CD4-positive, alpha-beta T cell treated with Interleukin-4 for 1 hour (primary cell): ENCODE measurements at regions not wholly inside any gene's neighbourhood (a gene's known extent, or its start where the extent isn't known, plus 50 kb on each side); places are given as distances from the start of the nearest gene placed in this dataset.
"Not testable (repeated sequence)": the region's sequence is repeated elsewhere in the genome, so short reads cannot be mapped to it uniquely, and the experiment has no call there.

ENCODE experiments used
- DNase-seq, 2 donors: peaks; one replicate each; pipeline ENCODE4 v3.0.0-alpha.2; 2020 to 2022

DNA sequence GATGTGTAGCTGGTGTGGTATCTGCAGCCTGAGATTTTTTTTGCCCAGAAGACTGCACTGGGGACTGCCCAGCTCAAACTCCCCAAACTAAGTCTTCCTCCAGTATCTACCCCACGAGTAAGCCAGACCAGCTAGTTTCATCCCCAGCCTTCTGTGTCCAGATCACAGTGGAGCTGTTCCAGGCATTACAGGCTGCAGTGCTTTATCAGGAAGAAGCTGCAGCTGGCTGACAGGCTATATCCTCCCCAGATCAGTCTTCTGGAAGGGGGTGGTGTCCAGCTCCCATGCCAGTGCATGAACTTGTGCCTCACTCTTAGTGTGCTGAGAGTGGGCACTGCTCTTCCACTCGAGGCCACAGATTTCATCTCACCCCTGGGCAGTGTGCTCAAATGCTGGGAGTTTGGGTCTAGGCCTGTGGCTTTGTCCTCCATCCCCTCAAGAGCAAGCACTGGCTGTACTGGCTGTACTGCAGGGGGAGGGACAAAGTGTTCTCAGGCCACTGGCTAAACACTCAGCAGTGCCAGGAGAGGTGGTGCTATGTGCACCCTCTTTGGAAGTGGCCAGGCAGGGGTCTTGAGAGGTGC lies 679.1 kb upstream of the COBL start:
- DNase-seq: no peak

GRCh38 chr7:51982653-51983052 lies 666.0 kb upstream of the COBL start:
- no peak for DNase-seq

DNA sequence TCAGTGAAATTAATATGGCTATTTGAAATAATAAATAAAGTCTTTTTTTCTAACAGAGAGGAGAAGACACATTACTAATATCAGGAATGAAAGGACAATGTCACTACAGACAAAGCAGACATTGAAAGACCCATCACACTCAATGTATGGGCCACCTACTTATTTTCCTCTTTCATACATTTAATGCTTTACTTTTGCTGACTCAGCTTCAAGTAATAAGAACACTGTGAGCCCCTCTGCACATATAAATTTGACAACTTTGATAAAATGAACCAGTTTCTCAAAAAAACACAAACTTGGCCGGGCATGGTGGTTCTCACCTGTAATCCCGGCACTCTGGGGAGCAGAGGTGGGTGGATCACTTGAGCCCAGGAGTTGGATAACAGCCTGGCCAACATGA lies 664.2 kb upstream of the COBL start:
- DNase-seq: no peak

- DNase-seq: no peak
Measured at GRCh38 chr7:51980313-51980712, 663.7 kb upstream of the COBL start.

DNA sequence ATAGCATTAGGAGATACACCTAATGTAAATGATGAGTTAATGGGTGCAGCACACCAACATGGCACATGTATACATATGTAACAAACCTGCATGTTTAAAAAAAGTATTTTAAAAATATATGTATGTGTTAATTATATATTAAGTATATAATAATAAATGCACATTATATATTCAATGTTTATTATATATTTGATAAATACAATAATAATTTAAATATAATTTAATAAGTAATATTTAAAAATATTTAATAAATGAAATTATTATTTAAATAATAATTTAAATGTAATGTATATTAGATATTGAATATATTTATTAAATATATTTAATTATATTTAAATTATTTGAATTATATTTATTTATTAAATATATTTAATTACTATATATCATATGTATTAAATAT lies 661.3 kb upstream of the COBL start:
- DNase-seq: no peak

DNA sequence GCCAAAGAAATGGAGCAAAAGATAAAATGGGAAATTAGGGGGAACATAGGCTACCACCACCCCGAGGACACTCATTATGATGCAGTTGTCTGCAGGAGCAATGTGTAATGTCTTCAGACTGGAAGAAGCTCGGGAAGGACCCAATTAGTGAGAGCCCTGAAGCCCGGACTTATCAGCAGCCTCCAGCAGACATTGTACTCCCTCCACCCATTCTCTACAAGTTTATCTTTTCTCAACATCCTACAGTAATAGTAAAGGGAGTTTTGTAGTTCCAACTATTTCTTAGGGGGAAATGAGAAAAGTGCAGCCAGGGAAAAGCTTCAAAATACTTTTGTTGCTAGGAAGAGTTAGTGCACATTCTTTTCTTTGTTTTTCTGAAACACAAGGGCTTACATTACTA lies 657.3 kb upstream of the COBL start:
- DNase-seq: no peak

DNA sequence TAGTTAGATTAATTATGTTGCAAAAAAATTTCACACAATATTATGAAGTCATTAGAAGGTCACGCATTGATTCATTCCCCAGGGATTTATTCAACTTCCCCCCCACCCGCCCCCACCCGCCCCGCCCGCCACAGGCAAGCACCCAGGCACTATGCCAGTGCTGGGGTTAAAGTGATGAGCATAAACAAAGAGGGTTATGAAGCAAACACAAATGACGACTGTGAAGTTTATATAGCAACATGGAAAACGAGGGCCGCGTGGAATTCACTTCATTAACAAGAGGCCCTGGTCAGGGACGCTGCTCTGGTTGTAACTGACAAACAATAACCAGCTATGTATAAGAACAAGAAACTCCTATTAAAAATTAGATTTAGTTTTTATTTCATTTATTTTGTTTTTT lies 656.5 kb upstream of the COBL start:
- DNase-seq: no peak

DNA sequence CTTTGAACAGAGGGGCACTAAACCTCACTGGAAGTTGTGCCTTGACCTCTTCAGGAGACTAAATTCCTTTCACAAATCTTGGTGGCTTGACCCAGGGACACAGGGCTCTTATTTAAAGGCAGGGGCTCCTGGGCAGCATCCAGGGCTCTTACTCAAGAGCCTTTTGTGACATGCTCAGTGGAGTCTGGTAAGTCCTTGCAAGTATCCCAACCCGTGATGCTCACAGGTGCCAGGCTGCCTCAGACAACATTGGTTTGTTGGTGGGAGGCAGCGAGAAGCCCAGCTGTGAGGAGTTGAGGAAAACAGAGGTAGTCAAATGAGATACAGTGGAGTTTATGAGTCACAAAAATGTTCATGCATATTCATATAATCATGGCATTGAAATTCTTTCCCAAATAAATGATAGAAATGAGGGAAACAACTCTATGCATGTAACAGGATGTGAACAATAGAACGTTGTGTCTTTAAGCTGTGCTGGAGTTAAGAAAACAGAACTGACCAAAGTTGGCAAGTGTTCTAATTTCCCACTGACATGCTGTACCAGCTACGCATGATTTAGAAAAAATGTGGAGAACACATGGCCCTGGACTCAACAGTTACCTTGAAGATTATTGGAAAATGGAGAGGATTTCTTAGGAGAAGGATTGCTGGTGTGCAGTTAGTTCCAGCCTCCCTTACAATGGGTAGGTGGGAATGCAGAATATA lies 654.5 kb upstream of the COBL start:
- no peak for DNase-seq

GRCh38 chr7:51968461-51968860 lies 651.9 kb upstream of the COBL start:
- DNase-seq: no peak

DNA sequence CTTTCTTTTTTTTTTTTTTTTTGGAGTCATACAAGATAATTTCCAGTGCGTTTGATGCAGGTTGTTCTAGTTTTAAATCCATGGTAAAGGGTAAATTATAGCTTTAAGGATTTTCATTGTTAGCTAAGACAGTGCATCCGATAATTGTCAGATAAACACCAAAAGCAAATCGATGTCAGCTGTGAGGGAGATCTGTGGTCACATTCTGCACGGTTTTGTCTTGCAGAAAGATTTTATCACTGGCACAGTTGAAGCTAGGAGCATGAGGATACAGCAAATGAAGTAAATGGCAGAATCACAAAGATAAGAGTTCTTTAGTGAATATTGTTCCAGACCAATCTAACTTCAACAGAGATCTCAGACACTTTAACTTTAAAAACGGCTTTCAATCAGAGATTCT lies 648.8 kb upstream of the COBL start:
- no peak for DNase-seq

GRCh38 chr7:51961804-51962203 lies 645.2 kb upstream of the COBL start:
- DNase-seq: no peak

- no peak for DNase-seq
Measured at GRCh38 chr7:51950813-51951212, 634.2 kb upstream of the COBL start.

DNA sequence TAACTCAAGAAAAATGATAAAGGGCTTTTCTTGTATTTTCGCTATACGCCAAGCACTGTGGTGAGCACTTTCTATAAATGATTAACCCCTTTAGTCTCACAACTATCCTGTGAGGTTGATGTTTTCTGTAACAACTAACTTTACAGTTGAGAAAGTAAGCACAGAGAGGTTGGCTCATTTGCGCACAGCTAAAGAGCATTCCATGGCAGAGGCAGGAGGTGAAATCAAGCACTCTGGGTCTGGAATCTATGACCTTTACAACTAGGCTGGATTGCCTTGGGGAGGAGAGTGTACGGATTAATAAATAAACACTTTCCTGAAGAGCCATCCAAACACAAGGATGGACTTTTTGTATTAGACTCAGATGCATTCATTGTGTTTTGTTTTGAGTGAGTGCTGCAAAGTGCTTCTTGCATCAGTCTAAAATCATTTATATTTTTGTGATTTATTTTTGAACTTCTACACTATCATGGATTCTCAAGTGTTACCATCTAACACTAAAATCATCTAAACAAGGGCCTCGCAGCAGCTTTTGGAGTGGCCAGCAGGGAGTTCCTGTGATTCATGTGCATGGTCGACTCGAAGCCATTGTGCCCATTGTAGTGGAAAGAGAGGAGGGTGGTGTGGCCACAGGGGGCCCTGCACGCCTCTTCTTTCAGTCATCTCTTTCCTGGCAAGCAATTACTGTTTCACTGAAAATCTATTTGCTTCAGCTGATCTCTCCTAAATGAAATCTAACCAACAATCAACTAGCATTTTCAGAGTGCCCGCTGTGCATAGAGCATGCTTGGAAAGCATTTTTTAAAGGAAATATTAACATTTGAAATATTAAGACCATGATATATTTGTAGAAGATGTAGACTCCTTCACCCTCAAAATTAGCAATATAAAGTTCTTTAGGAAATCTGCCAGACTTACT lies 633.4 kb upstream of the COBL start:
- DNase-seq: no peak

DNA sequence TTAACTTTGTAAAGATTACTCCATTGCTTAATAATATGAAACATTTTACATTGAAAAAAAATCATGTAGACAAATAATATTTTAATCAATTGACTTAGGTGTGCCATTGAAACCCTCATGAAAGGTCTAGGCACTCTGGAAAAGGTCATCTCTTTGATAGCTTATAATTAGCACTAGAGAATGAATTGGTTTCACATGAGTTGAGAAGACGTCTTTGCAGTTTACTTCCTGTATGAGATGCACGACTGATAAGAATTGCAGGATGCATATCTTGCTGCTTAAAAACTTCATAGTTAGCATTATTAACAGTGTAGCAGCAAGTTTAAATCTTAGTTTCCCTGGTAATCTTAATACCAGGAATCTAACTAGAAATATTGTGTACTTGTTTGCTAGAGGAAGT lies 614.2 kb upstream of the COBL start:
- DNase-seq: no peak

DNA sequence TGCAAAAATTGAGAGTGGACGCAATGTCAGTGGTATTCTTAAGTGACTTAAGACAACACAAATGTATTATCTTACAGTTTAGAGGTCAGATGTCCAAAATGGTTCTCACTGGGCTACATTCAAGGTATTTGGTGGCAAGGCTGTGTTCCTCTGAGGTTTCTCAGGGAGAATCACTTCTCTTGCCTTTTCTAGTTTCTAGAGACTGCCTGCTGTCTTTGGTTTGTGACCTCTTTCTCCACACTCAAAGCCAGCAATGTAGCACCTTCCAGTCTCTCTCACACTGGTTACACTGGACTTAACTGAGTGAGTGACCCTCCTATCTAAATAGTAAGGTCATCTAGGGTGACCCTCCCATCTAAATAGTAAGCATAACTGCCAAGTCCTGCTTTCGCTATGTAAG lies 613.2 kb upstream of the COBL start:
- DNase-seq: no peak

DNA sequence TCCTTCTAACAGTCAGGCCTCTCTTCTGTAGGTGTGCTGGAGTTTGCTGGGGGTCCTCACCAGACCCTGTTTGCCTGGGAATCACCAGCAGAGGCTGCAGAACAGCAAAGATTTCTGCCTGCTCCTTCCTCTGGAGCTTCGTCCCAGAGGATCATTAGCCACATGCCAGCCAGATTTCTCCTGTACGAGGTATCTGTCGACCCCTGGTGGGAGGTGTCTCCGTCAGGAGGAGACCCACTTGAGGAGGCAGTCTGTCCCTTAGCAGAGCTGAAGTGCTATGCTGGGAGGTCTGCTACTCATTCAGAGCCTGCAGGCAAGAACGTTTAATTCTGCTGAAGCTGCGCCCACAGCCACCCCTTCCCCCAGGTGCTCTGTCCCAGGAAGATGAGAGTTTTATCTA lies 611.1 kb upstream of the COBL start:
- no peak for DNase-seq

- no peak for DNase-seq
Measured at GRCh38 chr7:51918581-51918980, 602.0 kb upstream of the COBL start.

- DNase-seq: no peak
Measured at GRCh38 chr7:51901489-51901840, 584.9 kb upstream of the COBL start.

DNA sequence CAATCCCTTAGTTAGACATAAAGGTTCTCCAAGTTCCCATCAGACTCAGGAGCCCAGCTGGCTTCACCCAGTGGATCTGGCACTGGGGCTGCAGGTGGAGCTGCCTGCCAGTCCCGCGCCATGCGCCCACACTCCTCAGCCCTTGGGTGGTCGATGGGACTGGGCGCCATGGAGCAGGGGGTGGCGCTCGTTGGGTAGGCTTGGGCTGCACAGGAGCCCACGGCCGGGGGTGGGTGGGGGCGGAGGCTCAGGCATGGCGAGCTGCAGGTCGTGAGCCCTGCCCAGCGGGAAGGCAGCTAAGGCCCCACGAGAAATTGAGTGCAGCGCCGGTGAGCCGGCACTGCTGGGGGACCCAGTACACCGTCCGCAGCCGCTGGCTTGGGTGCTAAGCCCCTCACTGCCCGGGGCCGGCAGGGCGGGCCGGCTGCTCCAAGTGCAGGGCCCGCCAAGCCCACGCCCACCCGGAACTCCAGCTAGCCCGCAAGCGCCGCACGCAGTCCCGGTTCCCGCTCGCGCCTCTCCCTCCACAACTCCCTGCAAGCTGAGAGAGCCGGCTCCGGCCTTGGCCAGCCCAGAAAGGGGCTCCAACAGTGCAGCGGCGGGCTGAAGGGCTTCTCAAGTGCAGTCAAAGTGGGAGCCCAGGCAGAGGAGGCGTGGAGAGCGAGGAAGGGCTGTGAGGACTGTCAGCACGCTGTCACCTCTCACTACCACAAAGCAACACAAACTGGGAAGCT lies 584.3 kb upstream of the COBL start:
- not testable (repeated sequence) for DNase-seq

DNA sequence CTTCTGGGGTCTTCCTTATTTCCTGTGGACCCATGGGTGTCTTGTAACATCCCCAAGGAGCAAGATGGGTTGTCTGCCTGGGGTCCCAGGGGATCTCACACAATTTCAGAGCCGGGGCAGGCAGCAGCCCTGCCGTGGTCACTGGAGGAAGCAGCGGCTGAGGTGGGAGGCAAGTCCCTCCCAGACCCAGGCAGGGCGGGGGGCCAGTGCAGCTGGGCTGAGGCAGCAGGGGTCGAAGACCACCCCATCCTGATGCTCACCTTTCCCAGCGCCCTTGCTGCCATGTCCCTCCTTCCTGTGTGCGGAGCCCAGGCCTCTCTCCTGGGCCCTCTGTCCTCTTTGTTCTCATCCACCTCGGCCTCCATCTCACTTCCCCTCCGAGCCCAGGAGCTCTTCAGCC lies 583.0 kb upstream of the COBL start:
- no peak for DNase-seq

- DNase-seq: no peak
Measured at GRCh38 chr7:51882412-51882811, 565.8 kb upstream of the COBL start.

DNA sequence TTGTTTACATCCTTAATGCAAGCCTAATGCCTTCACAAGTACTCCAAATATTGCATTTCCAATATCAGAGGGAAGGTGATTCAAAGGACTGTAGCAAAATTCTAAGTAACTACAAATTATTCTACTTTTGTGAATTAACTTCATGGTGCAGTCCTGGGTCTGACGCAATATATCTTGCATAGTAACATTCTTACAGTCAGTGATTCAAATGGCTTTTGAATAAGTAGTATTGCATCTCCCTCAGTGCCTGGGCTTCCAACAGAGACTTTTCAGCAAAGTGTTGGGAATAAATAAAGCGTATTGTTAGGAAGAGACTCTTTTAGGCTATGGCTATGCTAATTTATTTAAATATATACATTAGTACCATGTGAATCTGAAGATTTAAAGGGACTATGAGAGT lies 564.7 kb upstream of the COBL start:
- DNase-seq: no peak

DNA sequence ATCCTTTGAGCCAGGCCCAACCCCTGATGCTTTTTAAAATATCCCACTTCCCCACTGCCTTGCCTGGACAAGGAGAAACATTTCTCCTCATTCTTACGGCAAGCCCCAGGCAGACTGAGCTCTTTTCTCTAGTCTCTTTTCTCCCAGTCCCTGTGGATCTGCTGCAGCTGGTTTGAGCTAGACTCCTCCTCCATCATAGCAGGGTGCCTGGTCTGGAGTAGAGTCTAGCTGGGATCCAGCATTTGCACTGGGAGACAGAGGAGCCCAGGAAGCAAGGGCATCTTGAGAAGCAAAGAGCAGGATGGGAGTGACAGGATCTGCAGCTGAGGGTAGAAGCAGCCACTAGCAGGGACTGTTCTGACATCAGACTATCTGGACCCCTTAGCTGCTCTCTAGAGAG lies 562.3 kb upstream of the COBL start:
- no peak for DNase-seq

GRCh38 chr7:51869452-51869851 lies 552.8 kb upstream of the COBL start:
- DNase-seq: no peak
